HG03469 (cell line): ENCODE measurements at regions not wholly inside any gene's neighbourhood (a gene's known extent, or its start where the extent isn't known, plus 50 kb on each side); places are given as distances from the start of the nearest gene placed in this dataset.

Source experiments
- ATAC-seq: cut with Tn5 transposase; IDR thresholded peaks from one replicate; pipeline ENCODE4 v1.9.1; 2021; ENCODE audit warnings: mild to moderate bottlenecking, moderate library complexity, moderate number of reproducible peaks; ENCODE audit not compliant: unreplicated experiment

DNA sequence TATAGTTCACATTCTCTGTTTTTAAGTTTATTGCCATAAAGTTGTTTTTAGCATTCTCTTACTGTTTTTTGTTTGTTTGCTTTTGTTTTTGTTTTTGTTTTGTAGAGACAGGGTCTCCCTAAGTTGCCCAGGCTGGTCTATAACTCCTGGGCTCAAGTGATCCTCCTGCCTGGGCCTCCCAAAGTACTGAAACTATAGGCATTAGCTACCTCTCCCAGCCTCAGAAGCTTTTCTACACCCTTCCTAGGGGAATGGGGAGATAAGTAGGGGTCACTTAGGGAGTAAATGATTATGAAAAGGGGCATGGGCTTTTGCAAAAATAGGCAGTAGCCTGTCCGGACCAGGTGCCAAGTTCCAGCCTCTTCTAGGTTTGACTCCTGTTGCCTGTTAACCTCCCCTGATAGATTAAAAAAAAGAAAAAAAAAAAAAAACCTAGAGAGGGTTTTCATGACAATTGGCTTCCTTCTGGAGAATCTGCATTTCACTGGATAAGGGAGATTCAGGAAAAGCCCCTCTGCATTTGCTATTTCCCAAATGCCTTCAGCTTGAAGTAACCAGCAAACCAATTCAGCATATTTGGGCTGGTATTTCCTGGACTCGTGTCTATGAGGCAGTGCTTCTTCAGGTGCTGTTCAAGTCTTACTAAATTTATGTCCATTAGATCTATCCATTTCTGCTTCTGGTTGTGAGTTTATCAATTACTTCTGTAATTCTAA, 216.8 kb downstream of the TM9SF2 start:
- ATAC-seq = no peak

DNA sequence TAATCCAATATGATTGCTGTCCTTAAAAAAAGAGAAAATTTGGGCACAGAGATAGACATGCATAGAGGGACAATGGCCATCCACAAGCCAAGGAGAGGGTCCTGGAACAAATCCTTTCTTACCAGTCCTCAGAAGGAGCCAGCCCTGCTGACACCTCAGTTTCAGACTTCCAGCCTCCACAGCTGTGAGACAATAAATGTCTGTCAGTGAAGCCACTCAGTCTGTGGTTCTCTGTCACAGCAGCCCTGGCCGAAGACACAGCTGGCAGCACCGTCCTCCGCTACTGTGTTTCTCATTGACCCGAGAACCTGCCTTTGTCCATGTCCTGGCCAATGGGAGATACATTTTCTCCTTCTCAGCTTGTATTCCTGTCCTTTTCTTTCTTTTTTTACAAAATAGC, 207.9 kb downstream of the TM9SF2 start:
- ATAC-seq = no peak

DNA sequence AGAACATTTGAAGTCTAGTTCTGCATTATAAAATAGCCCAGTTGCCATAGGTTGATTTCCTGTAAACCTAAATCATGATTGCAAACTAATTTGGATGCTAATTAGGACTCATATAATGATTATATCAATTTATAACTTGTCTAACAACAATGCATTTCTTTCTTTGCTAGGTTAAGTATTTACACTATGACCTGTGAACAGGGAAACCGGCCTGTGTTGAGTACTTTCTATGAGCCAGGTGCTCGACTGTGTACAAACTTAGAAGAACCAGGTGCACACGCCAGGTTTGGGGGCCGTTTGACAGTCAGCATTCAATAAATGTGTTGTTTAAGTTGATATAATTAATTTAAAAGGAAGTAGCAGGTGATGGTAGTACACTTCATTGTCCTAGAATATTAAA, 203.1 kb downstream of the TM9SF2 start:
- ATAC-seq = no peak

DNA sequence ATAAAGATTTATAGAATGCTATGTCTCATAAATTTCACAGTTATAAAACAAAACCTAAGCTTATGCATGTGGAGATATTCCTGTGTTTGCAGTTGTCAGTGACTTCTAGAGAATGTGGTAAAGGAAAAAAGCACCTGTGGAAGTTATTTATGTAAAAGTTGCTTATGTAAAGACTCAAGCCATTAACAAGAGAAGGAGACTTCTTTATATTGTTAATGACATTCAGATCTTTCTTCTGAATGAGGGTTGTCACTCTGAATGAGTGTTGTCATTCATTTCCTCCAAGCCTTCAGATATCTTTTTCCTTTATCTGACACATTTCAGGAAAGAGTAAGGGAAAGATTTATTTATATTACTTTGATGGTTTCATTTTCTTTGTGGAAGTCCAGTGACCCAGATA, 202.6 kb downstream of the TM9SF2 start:
- ATAC-seq = no peak

DNA sequence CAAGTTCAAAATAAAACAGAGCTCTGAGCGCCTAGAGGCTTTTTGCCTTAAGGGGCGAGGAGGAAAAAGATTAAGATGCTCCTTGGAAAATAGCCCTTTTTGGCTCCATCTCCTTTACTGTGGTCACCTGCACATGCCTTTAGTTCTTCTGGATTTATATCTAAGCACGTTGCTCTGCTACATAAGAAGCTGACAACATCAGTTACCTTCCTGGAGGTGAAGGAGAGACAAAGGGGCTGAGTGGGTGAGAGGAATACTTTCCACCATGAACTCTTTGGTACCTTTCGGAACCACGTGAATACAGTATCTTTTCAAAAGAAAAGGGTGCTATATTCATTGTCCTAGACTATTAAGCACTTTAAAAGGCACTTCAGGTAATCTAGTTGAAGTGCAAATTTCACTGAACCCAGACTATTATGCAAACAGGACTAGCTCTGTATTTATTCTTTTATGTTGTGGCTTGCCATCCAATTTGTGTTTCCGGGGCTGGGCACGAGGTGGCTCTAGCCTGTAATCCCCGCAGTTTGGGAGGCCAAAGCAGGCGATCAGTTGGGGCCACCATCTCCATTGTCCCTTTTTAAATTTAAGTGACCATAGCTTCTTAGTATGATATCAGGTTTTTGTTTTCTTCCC, 201.5 kb downstream of the TM9SF2 start:
- ATAC-seq = no peak

DNA sequence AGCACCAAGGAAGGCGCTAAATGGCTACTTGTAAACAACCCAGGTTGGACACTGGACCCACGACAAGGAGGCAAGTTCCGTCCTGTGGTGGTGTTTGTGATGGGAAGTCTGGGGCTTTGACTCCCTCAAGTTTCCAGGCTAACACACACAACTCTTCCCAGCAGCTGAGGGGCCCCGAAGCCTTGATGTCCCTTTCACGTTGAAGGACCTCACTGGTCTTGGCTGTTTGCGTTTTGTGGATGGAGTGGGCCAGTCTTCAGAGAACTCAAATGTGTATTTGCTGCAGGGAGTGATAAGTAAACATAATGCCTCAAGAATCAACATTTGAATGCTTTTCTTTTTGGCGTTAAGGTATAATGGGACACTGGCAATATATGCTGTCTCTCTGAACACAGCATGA, 199.2 kb downstream of the TM9SF2 start:
- no peak for ATAC-seq

DNA sequence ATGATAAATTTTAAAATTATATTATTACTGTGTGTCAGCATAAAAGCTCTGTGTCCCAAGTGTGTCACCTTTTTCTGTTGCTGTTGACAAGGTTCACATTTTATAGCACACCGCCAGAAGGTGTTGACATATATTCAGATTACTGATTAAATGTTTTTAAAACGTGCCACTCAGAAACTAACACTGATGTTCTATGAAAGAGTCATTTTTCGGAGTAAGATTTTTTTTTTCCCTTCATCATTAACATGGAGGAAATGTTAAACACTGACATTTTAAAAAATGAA, 197.5 kb downstream of the TM9SF2 start:
- no peak for ATAC-seq

DNA sequence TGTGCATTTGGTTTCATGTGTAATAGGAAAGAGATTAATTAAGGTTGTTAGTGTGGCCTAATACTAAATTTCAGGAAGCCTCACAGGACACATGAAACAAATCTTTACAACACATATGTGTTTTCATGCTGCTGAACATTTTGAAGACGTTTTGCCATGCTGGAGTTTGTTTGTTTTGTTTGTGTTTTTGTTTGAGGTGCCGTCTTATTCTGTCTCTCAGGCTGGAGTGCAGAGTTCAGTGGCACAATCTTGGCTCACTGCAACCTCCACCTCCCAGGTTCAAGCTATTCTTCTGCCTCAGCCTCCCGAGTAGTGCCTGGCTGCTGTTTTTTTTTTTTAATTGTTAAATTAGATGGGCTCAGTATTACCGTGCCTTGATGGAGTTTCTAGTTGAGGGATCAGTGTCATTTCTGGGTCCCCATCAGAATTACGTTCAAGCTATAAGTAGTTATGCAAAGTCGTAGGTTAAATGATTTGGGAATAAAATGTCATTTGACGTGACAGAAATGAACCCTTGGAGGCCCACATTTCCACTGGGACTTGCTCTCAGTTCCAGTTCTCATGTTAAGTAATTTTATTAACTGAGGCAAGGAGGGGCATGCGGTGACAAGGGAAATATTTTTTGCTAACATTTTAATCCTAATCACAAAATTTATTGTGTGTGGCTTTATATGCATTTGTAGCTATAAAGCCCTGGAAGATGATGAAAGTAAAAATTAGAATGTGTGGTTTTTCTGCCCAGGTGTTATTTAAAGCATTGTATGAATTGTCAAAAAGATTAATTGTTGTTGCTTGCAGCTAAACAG, 196.9 kb downstream of the TM9SF2 start:
- ATAC-seq = no peak

DNA sequence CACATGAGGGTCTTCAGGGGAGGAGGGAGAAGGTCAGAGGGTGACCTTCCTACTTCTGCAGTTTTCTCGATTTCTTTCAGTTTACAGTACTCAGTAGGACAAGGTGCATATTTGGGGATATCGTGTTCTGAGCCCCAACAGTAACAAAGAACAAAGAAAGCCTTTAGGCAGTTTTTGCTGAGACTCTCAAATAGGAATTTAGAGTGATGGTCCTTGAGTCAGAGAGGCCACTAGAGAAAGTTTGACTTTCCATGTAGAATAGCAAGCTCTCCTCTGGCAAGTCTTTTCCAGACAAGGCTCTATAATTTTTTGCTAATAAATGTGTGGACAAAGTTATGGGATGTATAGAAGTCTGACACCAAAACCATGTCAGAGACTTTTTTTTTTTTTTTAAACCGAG, 194.6 kb downstream of the TM9SF2 start:
- ATAC-seq = no peak

DNA sequence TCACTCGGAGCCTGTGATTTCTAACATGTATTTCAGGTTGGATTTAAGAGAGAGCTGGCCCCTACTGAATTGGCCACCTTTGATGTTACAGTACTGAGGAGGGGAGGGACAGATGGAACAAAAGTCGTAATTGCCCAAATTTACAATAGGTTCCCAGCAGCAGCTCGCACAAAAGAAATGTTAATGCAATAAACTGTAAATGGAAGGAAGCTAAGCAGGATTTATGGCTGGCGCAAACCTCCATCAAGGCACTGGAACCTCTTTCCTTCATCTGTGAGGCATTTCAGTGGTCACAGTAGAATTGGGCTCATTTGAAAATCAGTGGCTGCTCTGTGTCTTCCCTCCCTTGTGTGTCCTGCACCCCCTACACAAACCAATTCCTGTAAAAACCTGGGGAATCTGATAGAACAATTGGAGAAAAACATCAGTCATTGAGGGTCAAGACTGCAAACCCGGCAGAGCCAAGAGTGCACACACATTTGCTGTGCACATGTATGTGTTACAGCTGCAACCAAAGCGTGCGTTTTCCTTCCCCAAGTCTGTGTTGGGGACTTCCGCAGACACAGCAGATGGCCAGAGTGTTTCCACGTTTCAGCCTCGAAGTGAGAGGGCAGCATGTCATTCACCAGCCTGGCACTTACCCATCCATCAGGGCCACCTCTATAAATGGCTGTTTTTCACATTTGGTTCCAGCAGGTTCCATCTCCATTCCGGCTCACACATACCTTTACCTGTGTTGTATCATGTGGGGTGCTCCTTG, 192.8 kb downstream of the TM9SF2 start:
- ATAC-seq = no peak

DNA sequence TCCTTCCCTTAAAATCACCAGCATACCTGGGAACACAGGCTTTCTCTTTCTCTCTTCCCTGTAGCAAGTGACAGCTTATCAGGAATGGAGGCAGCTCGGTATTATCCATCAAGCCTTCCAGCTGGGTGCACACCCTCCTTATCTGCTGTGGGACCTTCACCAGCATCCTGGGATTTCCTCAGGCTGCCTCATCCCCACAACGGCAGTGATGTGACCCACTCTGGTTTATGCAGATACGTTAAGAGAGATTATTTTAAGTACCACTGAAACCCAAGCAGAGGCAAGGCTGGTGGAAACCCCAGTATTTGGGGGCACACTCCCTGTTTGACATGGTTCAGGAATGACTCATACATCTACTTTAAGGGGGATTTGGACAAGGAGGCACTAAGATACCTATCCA, 192.1 kb downstream of the TM9SF2 start:
- no peak for ATAC-seq

DNA sequence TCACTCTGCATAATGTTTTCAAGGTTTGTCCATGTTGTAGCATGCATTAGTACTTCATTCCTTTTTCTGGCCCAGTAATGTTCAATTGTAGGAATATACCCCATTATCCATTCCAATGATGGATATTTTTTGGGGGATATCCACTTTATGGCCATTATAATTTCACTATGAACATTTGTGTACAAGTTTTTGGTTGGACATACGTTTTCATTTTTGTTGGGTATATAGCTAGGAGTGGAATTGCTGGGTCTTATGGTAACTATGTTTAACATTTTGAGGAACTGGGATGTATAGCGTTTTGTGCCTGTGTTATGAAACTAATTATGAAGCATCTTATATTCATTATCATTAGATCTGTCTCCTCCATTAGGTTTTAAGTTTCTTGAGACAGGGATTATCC, 191.6 kb downstream of the TM9SF2 start:
- no peak for ATAC-seq

DNA sequence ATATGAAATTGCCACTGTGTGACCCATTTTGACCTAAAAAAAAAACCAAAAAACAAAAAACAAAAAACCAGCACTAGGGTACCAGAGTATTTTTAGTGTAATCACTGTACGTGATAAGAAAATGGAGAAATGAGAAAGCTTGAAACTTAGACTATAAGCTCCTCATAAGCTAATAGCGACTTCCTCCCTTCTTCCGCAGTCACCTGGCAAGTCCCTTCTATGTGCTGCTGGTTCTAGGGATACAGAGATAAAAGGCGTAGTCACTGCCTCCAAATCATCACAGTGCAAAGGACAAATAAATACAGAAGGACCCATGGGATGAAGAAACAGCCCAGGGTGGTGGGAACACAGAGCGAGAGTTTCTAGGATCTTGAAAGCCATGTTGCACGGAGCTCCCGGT, 190.3 kb downstream of the TM9SF2 start:
- ATAC-seq = no peak

DNA sequence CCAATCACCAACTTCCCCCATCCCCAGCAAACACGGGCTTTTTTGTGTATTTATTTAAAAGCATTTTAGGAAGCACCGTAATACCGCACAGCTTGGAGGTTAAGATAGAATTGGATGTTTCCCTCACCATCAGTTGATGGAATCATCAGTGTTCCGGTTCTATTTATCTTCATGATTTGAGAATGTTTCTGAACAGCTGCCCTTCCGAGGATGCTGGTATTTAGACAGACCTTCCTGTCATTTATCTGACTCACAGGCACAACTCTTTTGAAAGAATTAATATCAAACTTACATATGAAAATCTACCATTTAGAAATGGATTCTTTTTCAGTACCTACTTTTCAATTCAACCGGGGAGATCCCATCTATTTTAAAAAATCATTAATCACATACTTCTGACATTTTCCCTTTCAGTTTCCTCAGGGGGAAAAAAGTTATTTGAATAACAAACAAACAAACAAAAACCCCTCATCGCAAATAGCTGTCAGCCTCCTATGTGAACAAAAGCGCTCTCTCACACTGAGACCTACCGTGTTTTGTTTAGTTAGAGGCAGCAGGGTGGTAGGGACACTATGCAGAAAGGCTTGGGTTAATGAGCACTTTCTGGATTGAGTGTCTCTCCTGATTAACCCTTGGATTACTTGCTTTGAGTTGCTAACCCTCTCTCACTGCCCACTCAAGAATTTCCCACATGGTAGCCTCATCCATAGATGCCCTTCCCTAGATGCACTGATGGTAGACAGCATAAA, 189.3 kb downstream of the TM9SF2 start:
- no peak for ATAC-seq

DNA sequence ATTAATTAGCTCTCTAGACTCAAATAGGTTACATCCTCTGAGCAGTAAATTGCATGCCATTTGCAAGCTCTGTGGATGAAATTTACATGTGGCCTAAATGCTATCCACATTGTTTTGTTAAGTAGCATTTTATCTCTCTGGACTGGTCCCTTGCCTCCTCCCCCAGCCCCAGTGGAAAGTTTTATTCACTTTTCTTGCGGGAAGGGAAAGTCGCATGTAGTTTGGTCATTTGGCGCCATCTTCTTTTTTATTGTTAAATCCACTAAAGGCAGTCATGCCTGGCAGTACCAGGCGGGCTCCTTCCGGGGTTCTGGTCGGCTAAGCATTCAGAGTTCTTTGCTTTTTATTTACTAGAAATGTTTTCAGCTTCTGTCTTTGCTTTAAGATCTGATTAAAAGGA, 188.7 kb downstream of the TM9SF2 start:
- no peak for ATAC-seq

DNA sequence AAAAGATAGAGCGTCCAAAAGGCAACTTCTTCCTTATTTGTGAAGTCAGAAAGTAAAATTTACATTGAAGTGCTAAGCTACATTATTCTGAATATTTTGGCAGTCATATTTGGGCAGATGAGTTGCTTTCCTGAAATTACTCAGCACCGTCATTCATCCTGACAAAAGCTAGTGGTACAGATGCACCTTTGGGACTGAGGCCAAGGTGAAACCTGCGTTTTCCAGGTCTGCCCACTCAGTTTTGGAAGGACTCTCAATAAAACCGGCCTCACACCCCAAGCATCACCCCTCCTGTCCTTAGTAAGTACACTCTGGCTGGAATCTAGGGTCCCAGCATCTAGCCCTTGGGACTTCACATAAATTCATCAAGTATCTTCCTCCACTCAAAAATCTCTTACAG, 187.5 kb downstream of the TM9SF2 start:
- no peak for ATAC-seq

DNA sequence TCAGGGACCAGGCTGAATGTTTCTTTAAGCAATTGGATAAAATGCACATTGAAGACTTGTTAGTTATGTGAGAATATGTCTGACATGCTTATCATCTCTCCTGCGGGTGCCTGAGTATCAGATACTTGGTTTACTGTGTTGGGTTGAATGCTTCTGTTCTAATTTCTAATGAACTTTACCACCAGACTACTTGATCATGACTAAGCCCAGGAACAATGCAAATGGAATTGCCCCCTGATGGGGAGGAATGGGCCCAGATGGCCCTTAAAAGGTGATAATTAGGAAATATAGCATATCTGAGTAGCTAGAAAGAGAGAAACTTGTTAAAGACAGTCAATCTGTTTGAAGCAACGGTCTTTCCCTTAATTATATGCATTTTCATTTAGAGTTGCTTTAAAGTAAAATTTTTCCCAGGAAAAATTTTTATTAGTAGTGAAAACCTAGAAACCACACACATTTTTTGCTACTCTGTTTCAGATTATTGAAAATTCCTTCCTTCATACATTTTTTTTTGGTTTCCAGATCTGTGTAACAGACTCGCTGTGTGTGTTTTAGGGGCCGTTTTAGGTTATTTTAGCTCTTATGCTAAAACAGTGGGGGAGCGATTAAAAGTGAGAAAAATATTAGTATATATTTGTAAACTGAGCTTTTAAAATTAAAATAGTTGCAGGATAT, 186.6 kb downstream of the TM9SF2 start:
- no peak for ATAC-seq

DNA sequence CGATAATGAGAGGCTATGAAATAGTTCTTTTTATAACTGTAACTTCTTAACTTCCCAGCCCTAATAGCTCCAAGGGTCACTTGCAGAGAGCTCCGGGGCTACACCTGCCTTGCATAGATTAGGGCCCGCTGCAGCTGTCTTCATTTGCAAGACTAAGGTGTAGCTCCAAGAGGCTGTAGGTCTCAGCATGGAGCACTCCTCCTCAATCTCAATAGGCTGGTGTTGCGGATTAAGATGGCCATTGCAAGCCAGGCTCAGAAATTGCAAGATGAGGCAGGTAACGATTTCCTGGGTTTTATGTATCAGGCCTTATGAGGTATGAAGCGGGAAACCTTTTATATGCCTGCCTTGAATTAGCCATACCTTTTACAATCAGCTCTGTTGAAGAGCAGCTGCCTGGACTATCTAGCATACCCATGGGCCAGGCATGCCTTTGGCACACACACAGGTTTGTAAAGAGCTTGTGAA, 185.7 kb downstream of the TM9SF2 start:
- no peak for ATAC-seq

DNA sequence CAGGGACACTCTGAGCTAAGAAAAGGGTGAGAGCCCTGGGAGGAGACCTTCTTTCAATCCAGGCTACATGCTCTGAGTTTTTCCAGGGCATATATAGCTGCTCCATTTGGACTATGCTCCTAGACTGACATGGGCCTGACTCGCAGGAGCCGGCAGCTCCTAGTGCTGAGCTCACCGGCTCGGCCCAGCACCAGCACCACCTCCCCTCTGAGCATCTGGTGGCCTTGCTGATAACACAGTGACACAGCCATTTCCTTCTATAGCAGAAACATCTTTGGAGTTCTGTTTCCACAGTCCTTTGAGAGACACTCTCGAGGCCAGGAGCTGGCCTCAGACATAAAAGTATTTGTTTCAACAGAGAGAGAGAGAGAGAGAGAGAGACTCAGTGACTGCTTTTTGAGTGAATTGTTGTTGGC, 184.9 kb downstream of the TM9SF2 start:
- ATAC-seq = no peak

DNA sequence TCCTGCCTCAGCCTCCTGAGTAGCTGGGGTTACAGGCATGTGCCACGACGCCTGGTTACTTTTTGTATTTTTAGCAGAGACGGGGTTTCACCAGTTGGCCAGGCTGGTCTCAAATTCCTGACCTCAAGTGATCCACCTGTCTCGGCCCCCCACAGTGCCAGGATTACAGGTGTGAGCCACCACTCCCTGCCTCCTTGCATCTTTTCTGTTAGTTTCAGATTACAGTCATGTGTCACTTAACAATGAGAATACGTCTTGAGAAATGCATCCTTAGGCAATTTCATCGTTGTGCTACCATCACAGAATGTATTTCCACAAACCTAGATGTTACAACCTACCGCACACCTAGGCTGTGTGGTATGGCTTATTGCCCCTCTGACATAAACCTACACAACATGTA, 180.4 kb downstream of the TM9SF2 start:
- no peak for ATAC-seq
